ENCODE measurements at regions not wholly inside any gene's neighbourhood (a gene's known extent, or its start where the extent isn't known, plus 50 kb on each side); places are given as distances from the start of the nearest gene placed in this dataset.
"Not testable (repeated sequence)": the region's sequence is repeated elsewhere in the genome, so short reads cannot be mapped to it uniquely, and the experiment has no call there.

- Histone ChIP-seq H3K27ac (no peak overlapping the region), H3K4me3 (no peak overlapping the region), H3K27me3 (no peaks in the 10 kb centered on the region), H3K9me3 (peaks cover 66 to 83% of the 10 kb centered on the region in 2 donors), H3K36me3 (no peaks in the 10 kb centered on the region), H3K4me1 (no peaks in the 10 kb centered on the region)
- in situ Hi-C loops (cut with MboI; ENCODE audit: low pct_ligation_motif_present in 1 of 4, low pct_unique_long_range_greater_than_20kb in 1 of 4, low sequenced_read_pairs in 3 of 4) (no loop called here), intact Hi-C loops (cut with DNase I; ENCODE audit: low total_unique reads) (no loop called here)
- DNase-seq: no peak
- 54 to 59% methylated on average over 5 of the region's 5 CpGs for WGBS, 2 donors (ENCODE audit: low coverage in 1 of 2)
- TF ChIP-seq POLR2AphosphoS5 (IDR thresholded peaks at IDR 0.05): no peak
- no peak for TF ChIP-seq EP300 (IDR thresholded peaks at IDR 0.05; ENCODE audit: low read depth)
- no peak for TF ChIP-seq CTCF (IDR thresholded peaks at IDR 0.05)
Measured at GRCh38 chr9:40914772-40915659, 213.5 kb downstream of the FOXD4L6 start.

- H3K9me3 ChIP-seq: peaks cover 66 to 84% of the 10 kb centered on the region in 2 donors
- WGBS, 2 donors (ENCODE audit: low coverage in 1 of 2): 55 to 58% methylated on average over 8 of the region's 8 CpGs
- H3K4me1 ChIP-seq: no peaks in the 10 kb centered on the region
- TF ChIP-seq CTCF (IDR thresholded peaks at IDR 0.05): no peak
- TF ChIP-seq POLR2A (IDR thresholded peaks at IDR 0.05): no peak
- no peak for TF ChIP-seq POLR2AphosphoS5 (IDR thresholded peaks at IDR 0.05)
- TF ChIP-seq EP300 (IDR thresholded peaks at IDR 0.05; ENCODE audit: low read depth): no peak
- intact Hi-C loops (cut with DNase I; ENCODE audit: low total_unique reads): no loop called here
- in situ Hi-C loops (cut with MboI; ENCODE audit: low pct_ligation_motif_present in 1 of 4, low pct_unique_long_range_greater_than_20kb in 1 of 4, low sequenced_read_pairs in 3 of 4): no loop called here
- no peak overlapping the region for H3K27ac ChIP-seq
- no peak for DNase-seq
- H3K4me3 ChIP-seq: no peak overlapping the region
- no peaks in the 10 kb centered on the region for H3K27me3 ChIP-seq
- H3K36me3 ChIP-seq: no peaks in the 10 kb centered on the region
Measured at GRCh38 chr9:40913928-40914673, 214.4 kb downstream of the FOXD4L6 start.

- H3K9me3 ChIP-seq: peaks cover 74 to 90% of the 10 kb centered on the region in 2 donors
- in situ Hi-C loops (cut with MboI; ENCODE audit: low pct_ligation_motif_present in 1 of 4, low pct_unique_long_range_greater_than_20kb in 1 of 4, low sequenced_read_pairs in 3 of 4) (no loop called here), intact Hi-C loops (cut with DNase I; ENCODE audit: low total_unique reads) (no loop called here)
- H3K27me3 ChIP-seq: no peaks in the 10 kb centered on the region
- no peak for DNase-seq
- TF ChIP-seq POLR2AphosphoS5 (IDR thresholded peaks at IDR 0.05) (no peak), EP300 (IDR thresholded peaks at IDR 0.05; ENCODE audit: low read depth) (no peak), CTCF (IDR thresholded peaks at IDR 0.05) (no peak), POLR2A (IDR thresholded peaks at IDR 0.05) (no peak)
- WGBS, 2 donors (ENCODE audit: low coverage in 1 of 2): 66 to 72% methylated on average over 11 of the region's 11 CpGs
- no peaks in the 10 kb centered on the region for H3K4me1 ChIP-seq
- H3K27ac ChIP-seq: no peak overlapping the region
- H3K36me3 ChIP-seq: no peaks in the 10 kb centered on the region
- no peak overlapping the region for H3K4me3 ChIP-seq
Measured at GRCh38 chr9:40913096-40913719, 215.3 kb downstream of the FOXD4L6 start.

- H3K9me3 ChIP-seq: peaks cover 79 to 93% of the 10 kb centered on the region in 2 donors
- in situ Hi-C loops (cut with MboI; ENCODE audit: low pct_ligation_motif_present in 1 of 4, low pct_unique_long_range_greater_than_20kb in 1 of 4, low sequenced_read_pairs in 3 of 4); H3K27ac ChIP-seq; intact Hi-C loops (cut with DNase I; ENCODE audit: low total_unique reads); H3K27me3 ChIP-seq; H3K36me3 ChIP-seq; H3K4me1 ChIP-seq; H3K4me3 ChIP-seq; DNase-seq: not testable (repeated sequence)
- 75 to 79% methylated on average over 4 of the region's 4 CpGs for WGBS, 2 donors (ENCODE audit: low coverage in 1 of 2)
Measured at GRCh38 chr9:40912679-40913078, 215.8 kb downstream of the FOXD4L6 start.
